ENCODE measurements at regions not wholly inside any gene's neighbourhood (a gene's known extent, or its start where the extent isn't known, plus 50 kb on each side); places are given as distances from the start of the nearest gene placed in this dataset.
"Not testable (repeated sequence)": the region's sequence is repeated elsewhere in the genome, so short reads cannot be mapped to it uniquely, and the experiment has no call there.

DNA sequence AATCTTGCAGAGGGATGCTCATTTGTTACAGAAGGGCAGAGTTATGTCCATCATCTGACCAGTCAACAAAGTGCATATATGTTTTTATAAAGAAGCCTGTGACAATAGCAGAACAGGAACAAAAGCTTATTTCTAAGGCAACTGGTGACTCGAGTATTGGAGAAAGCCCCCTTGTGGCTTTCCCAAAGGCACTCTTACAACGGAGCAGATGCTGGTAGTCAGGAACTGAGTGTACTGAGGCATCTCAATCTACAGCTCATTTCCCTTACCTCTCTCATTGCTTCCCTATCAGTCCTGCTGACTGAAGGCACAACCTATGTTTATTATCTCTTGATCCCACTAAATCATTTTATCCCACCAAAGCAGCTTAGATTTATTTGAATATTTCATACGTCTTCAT, 557.1 kb upstream of the CHAC2 start:
- FAIRE-seq (no peak), DNase-seq (ENCODE audit: insufficient read length, low spot score) (no peak)
- no peak for TF ChIP-seq POLR2A (IDR thresholded peaks at IDR 0.05; ENCODE audit: low read depth, low read length)

DNA sequence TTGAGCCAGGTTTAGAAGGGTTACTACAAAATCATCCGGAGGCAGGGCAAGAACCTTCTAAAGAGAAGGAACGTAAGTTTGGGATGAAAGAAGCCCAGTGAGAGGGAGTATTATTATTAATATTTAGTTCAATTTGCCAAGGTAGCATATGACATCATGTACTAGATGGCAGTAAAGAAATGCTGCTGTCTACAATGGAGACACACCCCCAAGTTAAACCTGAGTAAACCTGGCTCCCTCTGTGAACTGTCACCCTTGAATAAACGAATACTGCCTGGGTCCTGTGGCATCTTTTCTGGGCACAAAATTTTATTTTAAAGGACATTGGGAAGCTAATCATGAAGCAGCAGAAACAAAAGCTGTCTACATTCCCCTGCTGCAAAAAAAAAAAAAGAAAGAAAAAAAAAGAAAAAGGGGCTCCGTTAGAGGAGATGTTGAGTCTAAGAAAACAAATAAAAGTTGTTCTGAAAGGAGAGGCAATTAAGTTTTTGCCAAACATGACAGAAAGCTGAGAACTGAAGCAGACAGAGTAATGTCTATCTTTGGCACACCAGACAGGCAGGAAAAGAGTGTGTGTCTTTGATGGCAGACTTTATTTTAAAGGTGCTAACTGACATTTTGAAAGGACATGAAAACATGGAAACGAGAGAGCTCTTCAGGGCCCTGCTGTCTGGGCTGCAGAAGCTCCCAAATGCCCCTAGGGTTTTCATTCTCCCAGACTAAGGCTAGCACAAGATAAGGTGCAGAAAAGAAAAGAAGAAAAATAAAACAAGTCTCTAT, 557.7 kb upstream of the CHAC2 start:
- FAIRE-seq (no peak), DNase-seq (ENCODE audit: insufficient read length, low spot score) (no peak)
- TF ChIP-seq POLR2A (IDR thresholded peaks at IDR 0.05; ENCODE audit: low read depth, low read length): no peak

DNA sequence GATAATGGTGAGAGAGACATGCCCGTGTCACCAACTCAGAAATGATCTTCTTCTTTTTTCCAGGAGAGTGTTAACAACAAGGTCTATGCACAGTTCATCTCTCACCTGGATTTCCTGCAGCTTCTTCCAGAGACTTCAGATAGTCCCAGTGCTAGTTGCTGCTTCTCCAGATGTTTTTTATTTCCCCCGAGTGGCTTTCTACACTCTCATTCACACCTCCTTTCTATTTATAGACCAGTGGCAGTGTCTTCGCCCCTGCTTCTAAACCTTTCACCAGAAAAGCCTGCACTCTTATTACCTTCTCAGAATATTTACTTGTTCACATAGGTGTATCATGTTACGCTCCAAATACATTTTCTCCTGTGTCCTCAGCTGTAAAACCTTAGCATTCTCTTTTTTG, 558.8 kb upstream of the CHAC2 start:
- FAIRE-seq (no peak), DNase-seq (ENCODE audit: insufficient read length, low spot score) (no peak)
- TF ChIP-seq POLR2A (IDR thresholded peaks at IDR 0.05; ENCODE audit: low read depth, low read length): no peak

DNA sequence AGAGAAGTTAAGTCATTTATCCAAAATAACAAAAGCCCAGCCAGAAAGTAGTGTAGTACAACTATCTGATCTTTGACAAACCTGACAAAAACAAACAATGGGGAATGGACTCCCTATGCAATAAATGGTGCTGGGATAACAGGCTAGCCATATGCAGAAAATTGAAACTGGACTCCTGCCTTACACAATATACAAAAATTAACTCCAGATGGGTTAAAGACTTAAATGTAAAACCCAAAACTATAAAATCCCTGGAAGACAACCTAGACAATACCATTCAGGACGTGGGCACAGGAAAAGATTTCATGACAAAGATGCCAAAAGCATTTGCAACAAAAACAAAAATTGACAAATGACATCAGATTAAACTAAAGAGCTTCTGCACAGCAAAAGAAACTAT, 561.4 kb upstream of the CHAC2 start:
- DNase-seq (ENCODE audit: insufficient read length, low spot score); FAIRE-seq: not testable (repeated sequence)

DNA sequence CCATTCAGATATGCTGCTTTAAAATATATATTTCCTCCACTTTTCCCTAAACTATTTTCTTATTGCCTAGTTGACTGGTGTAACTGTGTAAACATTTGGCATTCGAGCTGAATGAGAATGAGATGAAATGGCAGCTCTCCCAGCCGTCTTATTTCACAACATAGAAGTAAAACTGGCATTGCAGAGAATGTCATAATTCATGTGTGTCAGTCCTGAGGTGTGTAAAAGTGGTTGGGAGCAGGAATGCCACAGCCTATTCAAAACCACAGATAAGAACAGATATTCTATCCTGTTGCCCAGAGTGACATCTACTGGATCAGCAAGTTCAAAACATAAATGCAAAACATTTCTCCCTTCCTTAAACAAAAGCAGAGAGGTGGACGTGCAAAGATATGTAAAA, 565.5 kb upstream of the CHAC2 start:
- TF ChIP-seq POLR2A (IDR thresholded peaks at IDR 0.05; ENCODE audit: low read depth, low read length): no peak
- DNase-seq (ENCODE audit: insufficient read length, low spot score) (peak; percentile 5), FAIRE-seq (peak; percentile 96)

DNA sequence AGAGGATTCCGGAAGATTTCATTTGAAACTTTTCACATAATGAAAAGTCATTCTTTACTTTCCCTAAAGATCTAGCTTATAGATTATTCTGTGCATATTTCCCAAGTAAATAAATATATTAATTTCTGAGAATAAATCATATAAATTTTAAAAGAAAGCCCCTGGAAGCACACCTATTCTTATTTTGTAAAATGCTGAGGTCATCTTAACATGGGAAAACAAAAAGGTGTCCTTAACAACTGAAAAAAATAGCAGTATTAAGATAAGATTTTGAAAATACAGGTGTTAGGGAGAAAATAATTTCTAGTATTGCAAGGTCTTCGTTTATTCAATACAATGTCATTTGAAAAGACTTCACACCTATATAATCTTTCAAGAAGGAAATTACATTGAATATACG, 567.5 kb upstream of the CHAC2 start:
- no peak for TF ChIP-seq POLR2A (IDR thresholded peaks at IDR 0.05; ENCODE audit: low read depth, low read length)
- FAIRE-seq: no peak
- no peak for DNase-seq (ENCODE audit: insufficient read length, low spot score)

DNA sequence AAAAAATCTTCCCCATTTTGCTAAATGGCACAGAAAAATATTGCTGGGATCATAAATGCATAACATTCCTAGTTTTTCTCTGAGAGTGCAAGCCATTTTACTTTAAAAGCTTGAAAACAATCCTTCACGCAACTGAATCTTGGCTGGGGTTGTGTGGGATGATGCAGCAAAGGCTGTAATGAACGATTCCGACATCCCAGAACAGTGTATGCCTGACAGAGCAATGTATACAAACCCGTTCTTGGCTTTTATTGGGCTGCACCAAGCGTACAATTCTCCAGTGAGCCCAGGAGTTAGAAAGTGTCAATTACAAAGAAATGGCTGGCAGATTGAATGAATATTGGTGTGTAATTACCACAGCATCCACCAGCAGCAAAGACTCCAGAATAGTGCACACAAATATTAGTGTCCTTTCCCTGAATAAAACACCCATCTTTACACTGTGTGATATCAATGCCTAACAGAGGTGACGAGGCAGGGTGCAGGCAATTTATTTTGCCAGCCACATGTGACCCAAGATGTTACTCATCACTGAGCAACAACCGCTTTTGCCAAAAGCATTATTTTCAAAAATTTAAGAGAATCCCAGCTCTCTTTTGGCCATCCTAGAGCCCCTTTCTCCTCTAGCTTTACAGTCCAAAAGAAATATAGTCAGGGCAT, 578.6 kb upstream of the CHAC2 start:
- FAIRE-seq: no peak
- TF ChIP-seq POLR2A (IDR thresholded peaks at IDR 0.05; ENCODE audit: low read depth, low read length): no peak

DNA sequence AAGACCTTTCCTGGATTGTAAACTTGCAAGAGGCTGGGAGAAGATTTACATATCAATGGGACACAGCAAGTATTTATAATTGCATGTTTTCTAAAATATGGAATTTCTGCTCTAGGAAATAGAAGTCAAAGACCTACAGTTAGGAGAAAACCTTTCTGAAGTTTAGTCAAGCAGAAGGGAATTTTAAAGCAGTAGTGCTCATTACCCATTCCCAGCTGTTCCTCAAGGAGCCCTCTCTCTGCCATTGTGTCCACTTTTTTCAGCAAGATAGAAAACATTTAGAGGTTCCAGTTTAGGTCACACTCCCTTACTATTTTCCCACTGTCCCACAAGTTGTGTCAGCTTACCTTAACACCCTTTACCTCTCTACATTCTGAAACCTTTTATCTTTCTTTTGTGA, 584.0 kb upstream of the CHAC2 start:
- no peak for TF ChIP-seq POLR2A (IDR thresholded peaks at IDR 0.05; ENCODE audit: low read depth, low read length)
- FAIRE-seq: no peak
- DNase-seq (ENCODE audit: insufficient read length, low spot score): no peak

More for the DNA sequence above, 578.6 kb upstream of the CHAC2 start:
- DNase-seq (ENCODE audit: insufficient read length, low spot score): no peak

DNA sequence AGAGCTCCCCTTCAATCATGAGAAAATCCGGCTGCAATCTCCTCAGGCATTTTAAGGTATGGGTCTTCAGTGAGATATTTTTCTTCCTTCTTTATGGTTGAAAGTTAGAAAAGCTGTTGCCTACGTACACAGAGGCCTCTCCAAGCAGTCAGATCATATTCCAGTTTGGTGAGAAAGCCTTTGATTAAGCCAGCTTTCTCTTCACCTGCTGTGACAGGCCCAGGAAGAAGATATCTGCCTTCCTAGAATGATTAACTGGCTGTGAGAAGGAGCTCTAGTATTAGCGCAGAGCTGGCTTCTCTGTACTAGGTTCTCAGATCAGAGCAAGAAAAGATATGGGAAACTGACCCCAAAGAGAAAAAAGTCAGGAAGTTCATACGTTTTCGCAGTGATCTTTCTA, 585.0 kb upstream of the CHAC2 start:
- DNase-seq (ENCODE audit: insufficient read length, low spot score) (no peak), FAIRE-seq (no peak)
- TF ChIP-seq POLR2A (IDR thresholded peaks at IDR 0.05; ENCODE audit: low read depth, low read length): no peak

DNA sequence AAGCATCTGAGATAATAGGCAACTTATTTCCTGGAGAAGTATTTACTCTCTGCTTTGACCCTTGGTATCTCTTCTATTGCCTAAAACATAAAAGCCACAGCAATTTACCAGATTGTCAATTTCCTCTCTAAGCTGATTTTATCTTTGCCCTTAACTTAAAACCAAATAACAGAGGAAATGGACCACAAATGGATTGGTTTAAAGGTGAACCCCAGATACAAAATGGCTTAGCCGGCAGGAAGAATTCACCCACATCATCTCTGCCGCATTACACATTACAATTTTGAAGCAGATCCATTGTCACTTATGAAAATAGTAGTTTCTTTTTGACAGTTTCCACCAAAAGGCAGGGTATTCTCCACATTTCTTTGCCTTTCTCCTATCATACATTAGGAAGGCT, 585.8 kb upstream of the CHAC2 start:
- no peak for TF ChIP-seq POLR2A (IDR thresholded peaks at IDR 0.05; ENCODE audit: low read depth, low read length)
- DNase-seq (ENCODE audit: insufficient read length, low spot score): no peak

DNA sequence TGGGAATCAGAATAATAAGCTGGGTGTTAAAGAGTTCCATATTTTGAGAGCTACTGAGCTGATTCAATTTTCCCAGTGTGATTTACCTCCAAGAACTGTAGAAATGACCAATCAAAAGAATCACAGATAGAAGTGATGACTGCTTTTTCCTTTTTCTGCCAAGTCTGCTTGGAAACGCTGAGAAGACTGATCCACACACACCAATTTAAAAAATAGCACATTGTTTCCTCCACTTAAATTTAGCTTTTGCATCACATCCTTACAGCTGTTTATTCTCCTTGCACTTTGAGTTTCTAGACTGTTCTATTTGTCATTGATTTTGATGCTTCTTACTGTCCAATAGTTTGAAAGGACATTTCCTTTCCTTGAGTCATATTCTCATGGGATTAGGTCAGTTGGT, 590.3 kb upstream of the CHAC2 start:
- DNase-seq (ENCODE audit: insufficient read length, low spot score): no peak
- no peak for FAIRE-seq
- TF ChIP-seq POLR2A (IDR thresholded peaks at IDR 0.05; ENCODE audit: low read depth, low read length): no peak

More for the DNA sequence above, 585.8 kb upstream of the CHAC2 start:
- FAIRE-seq: no peak

DNA sequence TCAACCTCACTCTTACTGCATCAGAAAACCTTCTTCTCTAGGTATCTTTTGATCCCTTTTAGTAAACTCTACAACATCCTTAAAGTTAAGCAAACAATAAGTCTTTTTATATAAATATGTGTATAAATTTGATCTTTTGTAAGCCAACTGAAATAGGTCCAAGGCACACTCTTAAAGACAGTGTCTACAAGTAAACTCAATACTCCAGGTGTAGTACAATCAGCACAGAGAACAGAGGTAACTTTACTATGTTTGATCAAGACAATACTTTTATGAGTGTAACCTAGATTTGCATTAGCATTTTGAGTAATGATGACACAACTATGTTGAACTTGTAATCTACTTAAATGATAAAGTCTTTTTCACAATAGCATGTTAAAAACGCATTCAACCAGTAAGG, 593.1 kb upstream of the CHAC2 start:
- DNase-seq (ENCODE audit: insufficient read length, low spot score) (no peak), FAIRE-seq (no peak)
- TF ChIP-seq POLR2A (IDR thresholded peaks at IDR 0.05; ENCODE audit: low read depth, low read length): no peak

DNA sequence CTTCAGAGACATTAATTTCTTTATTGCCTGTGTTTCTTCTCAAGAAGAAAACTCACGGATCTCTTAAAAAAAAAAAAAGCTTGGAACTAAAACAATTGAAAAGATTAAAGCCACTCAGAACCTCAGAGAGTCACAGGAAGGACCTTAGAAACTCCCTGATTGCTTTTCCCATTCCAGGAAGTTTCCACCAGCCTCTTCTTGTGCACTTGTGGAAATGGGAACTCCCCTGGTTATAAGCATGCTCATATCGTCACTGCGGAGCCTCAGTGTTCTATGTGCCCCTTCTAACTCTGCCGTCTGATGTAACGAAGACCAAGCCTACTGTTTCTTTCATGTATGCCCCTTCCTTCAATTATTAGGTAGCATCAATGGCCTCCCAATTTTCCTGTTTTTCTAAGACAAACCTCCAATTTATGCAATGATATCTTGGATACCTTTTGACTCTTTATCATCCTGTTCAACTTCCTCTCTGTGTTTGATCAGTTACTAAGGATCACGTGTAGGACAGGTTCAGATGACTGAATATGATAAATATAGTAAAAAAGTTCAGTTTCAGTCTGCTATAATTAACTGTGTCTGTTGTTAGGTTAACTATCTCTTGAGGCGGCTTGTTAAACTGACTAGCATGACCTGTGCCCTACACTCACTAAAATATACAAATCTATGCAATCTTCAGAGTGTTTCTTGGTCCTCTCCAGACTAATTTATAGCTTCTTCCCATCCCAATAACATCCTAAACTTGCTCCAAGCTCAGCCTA, 593.7 kb upstream of the CHAC2 start:
- TF ChIP-seq POLR2A (IDR thresholded peaks at IDR 0.05; ENCODE audit: low read depth, low read length): no peak

DNA sequence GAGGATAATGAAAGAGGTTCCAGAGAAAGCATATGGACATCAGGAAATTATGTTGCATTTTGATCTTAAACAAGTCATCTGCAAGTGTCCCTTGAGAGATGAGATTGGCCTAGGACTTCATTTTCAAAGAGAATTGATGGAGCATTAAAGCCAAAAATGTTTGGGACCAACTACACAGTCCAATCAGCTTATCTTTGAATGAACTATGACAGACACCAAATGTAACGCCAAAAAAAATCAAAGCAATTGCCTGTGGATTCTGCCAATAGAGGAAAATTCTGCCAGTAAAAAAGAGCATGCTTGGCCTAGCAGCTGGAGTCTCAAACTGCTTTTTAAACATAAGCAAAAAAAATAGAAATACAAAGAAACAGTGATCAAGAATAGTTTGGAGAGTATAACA, 594.5 kb upstream of the CHAC2 start:
- FAIRE-seq (no peak), DNase-seq (ENCODE audit: insufficient read length, low spot score) (no peak)
- no peak for TF ChIP-seq POLR2A (IDR thresholded peaks at IDR 0.05; ENCODE audit: low read depth, low read length)

More for the DNA sequence above, 593.7 kb upstream of the CHAC2 start:
- FAIRE-seq (no peak), DNase-seq (ENCODE audit: insufficient read length, low spot score) (no peak)

Measured in H54 (cell line).